Naive thymus-derived CD4-positive, alpha-beta T cell (primary cell): ENCODE measurements at regions not wholly inside any gene's neighbourhood (a gene's known extent, or its start where the extent isn't known, plus 50 kb on each side); places are given as distances from the start of the nearest gene placed in this dataset.

ENCODE experiments used
- ATAC-seq: fragments of 150-1000 bp; cut with Tn5 transposase; 2 replicates; pipeline ENCODE4 v1.10.0; 2021; ENCODE audit warnings: mild to moderate bottlenecking, moderate library complexity
- CTCF ChIA-PET: fragments of 350-600 bp; sonication (Branson Sonifier 250); formaldehyde crosslinking; loops from one replicate; lab custom pipeline; 2021; ENCODE audit warnings: antibody characterized with exemption; lab: Charles Lee
- POLR2A ChIA-PET: fragments of 350-600 bp; sonication (Branson Sonifier 250); formaldehyde crosslinking; loops from one replicate; lab custom pipeline; 2021; ENCODE audit warnings: antibody characterized with exemption, inconsistent platforms; lab: Charles Lee
- DNase-seq, 9 donors: peaks; one replicate each; pipeline versions ENCODE4 v3.0.0 to v3.0.0-alpha.2; 2020 to 2022; ENCODE audit warnings: mixed read lengths in 1 of 9
- H3K27ac ChIP-seq: one replicate; pipeline ENCODE4 v1.7.0; 2013; ENCODE audit warnings: mild to moderate bottlenecking, low read depth, low read length, moderate library complexity
- H3K27me3 ChIP-seq, 2 donors: one replicate each; pipeline ENCODE4 v1.7.0; 2013; ENCODE audit warnings: low read length in 2 of 2, mild to moderate bottlenecking in 2 of 2, moderate library complexity in 2 of 2; ENCODE audit not compliant: control insufficient read depth in 2 of 2, insufficient read depth in 2 of 2
- H3K36me3 ChIP-seq, 3 experiments: 1 replicate in 2 of 3; 2 replicates in 1 of 3; pipeline ENCODE4 v1.7.0; 2013; ENCODE audit warnings: low read length in 3 of 3, mild to moderate bottlenecking in 3 of 3, moderate library complexity in 1 of 3; ENCODE audit not compliant: insufficient read depth in 3 of 3, control insufficient read depth in 2 of 3
- H3K4me1 ChIP-seq, 2 donors: one replicate each; pipeline ENCODE4 v1.7.0; 2013; ENCODE audit warnings: low read length in 2 of 2, mild to moderate bottlenecking in 2 of 2, moderate library complexity in 1 of 2; ENCODE audit not compliant: control insufficient read depth in 2 of 2, insufficient read depth in 2 of 2
- H3K4me3 ChIP-seq: 2 replicates; pipeline ENCODE4 v1.7.0; 2013; ENCODE audit warnings: mild to moderate bottlenecking, low read length
- H3K9me3 ChIP-seq, 3 experiments: 1 replicate in 2 of 3; 2 replicates in 1 of 3; pipeline ENCODE4 v1.7.0; 2013; ENCODE audit warnings: low read length in 3 of 3; ENCODE audit not compliant: control insufficient read depth in 2 of 3
- H3K27ac Mint-ChIP-seq, 9 donors: one replicate each; pipeline ENCODE4 v1.8.0; 2020 to 2022; ENCODE audit warnings: mixed read lengths in 9 of 9, mild to moderate bottlenecking in 8 of 9, moderate library complexity in 5 of 9, inconsistent platforms in 2 of 9
- H3K27me3 Mint-ChIP-seq, 5 donors: one replicate each; pipeline ENCODE4 v1.8.0; 2021 to 2022; ENCODE audit warnings: mixed read lengths in 5 of 5, mild to moderate bottlenecking in 1 of 5
- H3K36me3 Mint-ChIP-seq, 5 donors: one replicate each; pipeline ENCODE4 v1.8.0; 2020 to 2022; ENCODE audit warnings: mixed read lengths in 5 of 5, mild to moderate bottlenecking in 3 of 5, inconsistent platforms in 1 of 5
- H3K4me1 Mint-ChIP-seq, 7 donors: one replicate each; pipeline ENCODE4 v1.8.0; 2020 to 2022; ENCODE audit warnings: mixed read lengths in 7 of 7, mild to moderate bottlenecking in 3 of 7, inconsistent platforms in 1 of 7
- H3K4me3 Mint-ChIP-seq, 10 donors: one replicate each; pipeline ENCODE4 v1.8.0; 2020 to 2022; ENCODE audit warnings: mild to moderate bottlenecking in 10 of 10, mixed read lengths in 10 of 10, moderate library complexity in 6 of 10, inconsistent platforms in 2 of 10
- H3K9me3 Mint-ChIP-seq, 11 donors: one replicate each; pipeline ENCODE4 v1.8.0; 2020 to 2022; ENCODE audit warnings: mixed read lengths in 11 of 11, mild to moderate bottlenecking in 4 of 11, inconsistent platforms in 1 of 11, moderate library complexity in 1 of 11
- intact Hi-C, 2 donors: fragments of 100-400 bp; cut with micrococcal nuclease; formaldehyde crosslinking; loops; one replicate each; pipeline ENCODE4 v1.15.1; 2023

- no peaks in the 10 kb centered on the region for H3K36me3 Mint-ChIP-seq
- peaks cover 0 to 6% (median 0%) of the 10 kb centered on the region in 11 donors for H3K9me3 Mint-ChIP-seq
- no peak overlapping the region for H3K27ac Mint-ChIP-seq
- H3K27ac ChIP-seq, result no peak overlapping the region
- no peak for DNase-seq
- no peak for ATAC-seq
- intact Hi-C loops, result no loop called here
- H3K27me3 ChIP-seq, result no peaks in the 10 kb centered on the region
- H3K4me1 Mint-ChIP-seq, result no peaks in the 10 kb centered on the region
- no peaks in the 10 kb centered on the region for H3K4me1 ChIP-seq
- H3K4me3 Mint-ChIP-seq, result no peak overlapping the region
- H3K9me3 ChIP-seq, result no peaks in the 10 kb centered on the region
- H3K36me3 ChIP-seq, result no peaks in the 10 kb centered on the region
- peaks cover 0 to 4% (median 0%) of the 10 kb centered on the region in 5 donors for H3K27me3 Mint-ChIP-seq
- ChIA-PET POLR2A (no interaction called here), CTCF (no interaction called here)
- H3K4me3 ChIP-seq, result no peak overlapping the region
Observed at GRCh38 chr4:147336252-147336651, 144.6 kb upstream of the EDNRA start.

- no peaks in the 10 kb centered on the region for H3K27me3 ChIP-seq
- Mint-ChIP-seq H3K27me3 (peaks cover 0 to 4% (median 0%) of the 10 kb centered on the region in 5 donors), H3K9me3 (peaks cover 0 to 11% (median 2%) of the 10 kb centered on the region in 11 donors), H3K27ac (no peak overlapping the region), H3K36me3 (no peaks in the 10 kb centered on the region), H3K4me3 (no peak overlapping the region), H3K4me1 (peaks cover 0 to 1% (median 0%) of the 10 kb centered on the region in 7 donors)
- ATAC-seq, result no peak
- intact Hi-C loops, result no loop called here
- no peak overlapping the region for H3K27ac ChIP-seq
- DNase-seq, result no peak
- ChIA-PET POLR2A (no interaction called here), CTCF (no interaction called here)
- no peak overlapping the region for H3K4me3 ChIP-seq
- no peaks in the 10 kb centered on the region for H3K9me3 ChIP-seq
- H3K36me3 ChIP-seq, result no peaks in the 10 kb centered on the region
- no peaks in the 10 kb centered on the region for H3K4me1 ChIP-seq
Observed at GRCh38 chr4:147339100-147339499, 141.8 kb upstream of the EDNRA start.

- ChIA-PET POLR2A (no interaction called here), CTCF (no interaction called here)
- intact Hi-C loops, result no loop called here
- Histone ChIP-seq H3K9me3 (no peaks in the 10 kb centered on the region), H3K27ac (no peak overlapping the region), H3K36me3 (no peaks in the 10 kb centered on the region), H3K4me1 (no peaks in the 10 kb centered on the region), H3K4me3 (no peak overlapping the region), H3K27me3 (no peaks in the 10 kb centered on the region)
- peaks cover 0 to 1% (median 0%) of the 10 kb centered on the region in 7 donors for H3K4me1 Mint-ChIP-seq
- H3K27me3 Mint-ChIP-seq, result peaks cover 0 to 4% (median 0%) of the 10 kb centered on the region in 5 donors
- DNase-seq (no peak), ATAC-seq (no peak)
- no peaks in the 10 kb centered on the region for H3K36me3 Mint-ChIP-seq
- peaks cover 0 to 11% (median 2%) of the 10 kb centered on the region in 11 donors for H3K9me3 Mint-ChIP-seq
- no peak overlapping the region for H3K27ac Mint-ChIP-seq
- no peak overlapping the region for H3K4me3 Mint-ChIP-seq
Observed at GRCh38 chr4:147340111-147340510, 140.8 kb upstream of the EDNRA start.

GRCh38 chr4:147340591-147341120, 140.2 kb upstream of the EDNRA start:
- peaks cover 0 to 11% (median 2%) of the 10 kb centered on the region in 11 donors for H3K9me3 Mint-ChIP-seq
- Histone ChIP-seq H3K4me3 (no peak overlapping the region), H3K27ac (no peak overlapping the region), H3K27me3 (no peaks in the 10 kb centered on the region), H3K4me1 (no peaks in the 10 kb centered on the region), H3K36me3 (no peaks in the 10 kb centered on the region), H3K9me3 (no peaks in the 10 kb centered on the region)
- ATAC-seq, result no peak
- intact Hi-C loops, result no loop called here
- H3K4me1 Mint-ChIP-seq, result peaks cover 0 to 1% (median 0%) of the 10 kb centered on the region in 7 donors
- no peak overlapping the region for H3K27ac Mint-ChIP-seq
- H3K36me3 Mint-ChIP-seq, result no peaks in the 10 kb centered on the region
- DNase-seq, result no peak
- no peak overlapping the region for H3K4me3 Mint-ChIP-seq
- ChIA-PET POLR2A (no interaction called here), CTCF (no interaction called here)
- peaks cover 0 to 4% (median 0%) of the 10 kb centered on the region in 5 donors for H3K27me3 Mint-ChIP-seq

GRCh38 chr4:147343692-147344091, 137.2 kb upstream of the EDNRA start:
- ATAC-seq (no peak), DNase-seq (no peak)
- Mint-ChIP-seq H3K4me3 (no peak overlapping the region), H3K36me3 (no peaks in the 10 kb centered on the region), H3K27ac (no peak overlapping the region), H3K4me1 (peaks cover 0 to 1% (median 0%) of the 10 kb centered on the region in 7 donors), H3K9me3 (peaks cover 0 to 6% (median 0%) of the 10 kb centered on the region in 11 donors), H3K27me3 (peaks cover 0 to 8% (median 0%) of the 10 kb centered on the region in 5 donors)
- no peak overlapping the region for H3K27ac ChIP-seq
- CTCF ChIA-PET, result no interaction called here
- intact Hi-C loops, result no loop called here
- H3K9me3 ChIP-seq, result no peaks in the 10 kb centered on the region
- H3K4me1 ChIP-seq, result no peaks in the 10 kb centered on the region
- POLR2A ChIA-PET, result no interaction called here
- H3K27me3 ChIP-seq, result no peaks in the 10 kb centered on the region
- H3K4me3 ChIP-seq, result no peak overlapping the region
- no peaks in the 10 kb centered on the region for H3K36me3 ChIP-seq

- H3K27ac Mint-ChIP-seq, result no peak overlapping the region
- POLR2A ChIA-PET, result no interaction called here
- CTCF ChIA-PET, result no interaction called here
- intact Hi-C loops, result no loop called here
- H3K27me3 ChIP-seq, result no peaks in the 10 kb centered on the region
- no peak for ATAC-seq
- H3K4me3 Mint-ChIP-seq, result no peak overlapping the region
- DNase-seq, result no peak
- H3K4me3 ChIP-seq, result no peak overlapping the region
- H3K36me3 ChIP-seq, result no peaks in the 10 kb centered on the region
- H3K4me1 ChIP-seq, result no peaks in the 10 kb centered on the region
- no peaks in the 10 kb centered on the region for H3K36me3 Mint-ChIP-seq
- peaks cover 0 to 6% (median 4%) of the 10 kb centered on the region in 11 donors for H3K9me3 Mint-ChIP-seq
- no peaks in the 10 kb centered on the region for H3K9me3 ChIP-seq
- H3K4me1 Mint-ChIP-seq, result peaks cover 0 to 1% (median 0%) of the 10 kb centered on the region in 7 donors
- no peak overlapping the region for H3K27ac ChIP-seq
- H3K27me3 Mint-ChIP-seq, result peaks cover 0 to 7% (median 0%) of the 10 kb centered on the region in 5 donors
Observed at GRCh38 chr4:147345662-147346061, 135.2 kb upstream of the EDNRA start.

- CTCF ChIA-PET, result no interaction called here
- Mint-ChIP-seq H3K4me1 (no peaks in the 10 kb centered on the region), H3K27me3 (peaks cover 0 to 4% (median 0%) of the 10 kb centered on the region in 5 donors), H3K36me3 (no peaks in the 10 kb centered on the region), H3K9me3 (peaks cover 0 to 6% (median 3%) of the 10 kb centered on the region in 11 donors), H3K27ac (no peak overlapping the region), H3K4me3 (no peak overlapping the region)
- H3K27me3 ChIP-seq, result no peaks in the 10 kb centered on the region
- no peaks in the 10 kb centered on the region for H3K9me3 ChIP-seq
- H3K36me3 ChIP-seq, result no peaks in the 10 kb centered on the region
- intact Hi-C loops, result no loop called here
- no peak overlapping the region for H3K27ac ChIP-seq
- POLR2A ChIA-PET, result no interaction called here
- ATAC-seq (no peak), DNase-seq (no peak)
- H3K4me3 ChIP-seq, result no peak overlapping the region
- no peaks in the 10 kb centered on the region for H3K4me1 ChIP-seq
Observed at GRCh38 chr4:147347217-147347616, 133.7 kb upstream of the EDNRA start.
